Fibroblast of villous mesenchyme (primary cell): ENCODE measurements at regions not wholly inside any gene's neighbourhood (a gene's known extent, or its start where the extent isn't known, plus 50 kb on each side); places are given as distances from the start of the nearest gene placed in this dataset.

Experiments
- DNase-seq: peaks from one replicate; pipeline ENCODE4 v3.0.0-alpha.2; 2010; ENCODE audit warnings: low read depth
- H3K4me3 ChIP-seq: 2 replicates; pipeline ENCODE4 v1.5.1; 2011; ENCODE audit warnings: low read depth, mild to moderate bottlenecking, low read length
- TF ChIP-seq, protein P1 (sequence below): IDR thresholded peaks from 2 replicates; pipeline ENCODE4 v1.5.1; 2012; ENCODE audit warnings: low read depth, mild to moderate bottlenecking, low read length; ENCODE audit not compliant: insufficient read depth

DNA sequence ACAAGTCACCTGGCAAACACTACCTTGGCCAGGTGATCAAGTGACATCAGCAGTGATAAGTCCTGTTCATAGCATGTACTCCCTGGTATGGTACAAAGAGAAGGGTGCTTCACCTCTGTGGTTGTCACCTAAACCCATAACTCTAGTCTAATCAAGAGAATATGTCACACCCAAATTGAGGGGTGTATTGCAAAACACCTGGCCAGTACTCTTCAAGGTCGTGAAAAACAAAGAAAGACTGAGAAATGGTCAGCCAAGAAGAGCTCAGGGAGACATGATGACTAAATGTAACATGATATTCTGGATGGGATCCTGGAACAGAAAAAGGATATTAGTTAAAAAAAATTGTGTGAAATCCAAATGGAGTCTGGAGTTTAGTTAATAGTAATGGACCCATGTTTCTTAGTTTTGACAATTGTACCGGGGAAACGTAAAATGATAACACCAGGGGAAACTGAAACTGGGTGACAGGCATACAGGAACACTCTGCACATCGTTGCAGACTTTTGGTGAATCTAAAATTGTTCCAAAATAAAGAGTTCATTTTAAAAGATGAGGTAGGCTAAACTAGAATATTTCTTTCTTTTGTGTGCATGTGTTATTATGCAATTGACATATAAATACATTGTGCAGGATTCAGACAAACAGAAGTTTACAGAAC is 262.0 kb downstream of the CDC5L start:
- TF ChIP-seq, protein P1, sequence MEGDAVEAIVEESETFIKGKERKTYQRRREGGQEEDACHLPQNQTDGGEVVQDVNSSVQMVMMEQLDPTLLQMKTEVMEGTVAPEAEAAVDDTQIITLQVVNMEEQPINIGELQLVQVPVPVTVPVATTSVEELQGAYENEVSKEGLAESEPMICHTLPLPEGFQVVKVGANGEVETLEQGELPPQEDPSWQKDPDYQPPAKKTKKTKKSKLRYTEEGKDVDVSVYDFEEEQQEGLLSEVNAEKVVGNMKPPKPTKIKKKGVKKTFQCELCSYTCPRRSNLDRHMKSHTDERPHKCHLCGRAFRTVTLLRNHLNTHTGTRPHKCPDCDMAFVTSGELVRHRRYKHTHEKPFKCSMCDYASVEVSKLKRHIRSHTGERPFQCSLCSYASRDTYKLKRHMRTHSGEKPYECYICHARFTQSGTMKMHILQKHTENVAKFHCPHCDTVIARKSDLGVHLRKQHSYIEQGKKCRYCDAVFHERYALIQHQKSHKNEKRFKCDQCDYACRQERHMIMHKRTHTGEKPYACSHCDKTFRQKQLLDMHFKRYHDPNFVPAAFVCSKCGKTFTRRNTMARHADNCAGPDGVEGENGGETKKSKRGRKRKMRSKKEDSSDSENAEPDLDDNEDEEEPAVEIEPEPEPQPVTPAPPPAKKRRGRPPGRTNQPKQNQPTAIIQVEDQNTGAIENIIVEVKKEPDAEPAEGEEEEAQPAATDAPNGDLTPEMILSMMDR = no peak
- peak; percentile 47 for DNase-seq
- no peak overlapping the region for H3K4me3 ChIP-seq

- TF ChIP-seq, protein P1 = no peak
- no peak for DNase-seq
- H3K4me3 ChIP-seq = no peak overlapping the region
Measured at GRCh38 chr6:44650495-44650894, 263.0 kb downstream of the CDC5L start.

DNA sequence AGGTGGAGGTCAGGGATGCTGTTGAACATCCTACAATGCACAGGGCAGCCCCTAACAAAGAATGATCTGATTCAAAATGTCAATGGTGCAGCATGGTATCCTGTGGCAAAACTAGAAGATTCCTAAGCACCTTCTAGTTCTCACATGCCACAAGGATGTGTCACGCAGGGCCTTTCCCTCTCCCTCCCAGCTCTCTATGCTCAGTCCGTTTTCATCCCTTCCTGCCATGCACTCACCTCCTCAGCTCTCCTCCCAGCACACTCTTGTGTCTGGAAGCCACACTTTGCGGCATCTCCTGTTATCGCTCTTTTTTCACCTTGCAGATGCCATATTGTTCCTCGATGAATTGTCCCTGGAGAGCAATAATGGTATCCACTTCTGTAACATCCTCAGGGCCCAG is 263.4 kb downstream of the CDC5L start:
- DNase-seq = no peak
- H3K4me3 ChIP-seq = no peak overlapping the region
- TF ChIP-seq, protein P1 = no peak

DNA sequence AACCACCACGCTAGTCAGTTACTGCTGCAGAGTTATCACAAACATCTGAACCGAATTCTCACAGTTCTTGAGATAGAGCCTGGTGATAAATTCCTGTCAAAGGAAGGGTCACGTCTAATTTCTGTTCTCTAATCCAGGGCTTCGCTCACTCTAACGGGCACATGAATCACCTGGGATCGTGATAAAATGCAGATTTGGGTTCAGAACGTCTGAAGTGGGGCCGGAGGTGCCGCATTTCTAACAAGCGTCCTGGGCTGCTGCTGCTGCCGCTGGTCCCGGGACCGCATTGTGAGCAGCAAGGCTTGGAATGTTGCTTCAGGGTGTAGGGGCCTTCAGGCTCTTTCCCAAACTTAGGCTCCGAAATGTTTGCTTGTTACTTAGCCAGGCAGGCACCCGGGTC is 264.1 kb downstream of the CDC5L start:
- TF ChIP-seq, protein P1 = no peak
- DNase-seq = no peak
- H3K4me3 ChIP-seq = no peak overlapping the region

DNA sequence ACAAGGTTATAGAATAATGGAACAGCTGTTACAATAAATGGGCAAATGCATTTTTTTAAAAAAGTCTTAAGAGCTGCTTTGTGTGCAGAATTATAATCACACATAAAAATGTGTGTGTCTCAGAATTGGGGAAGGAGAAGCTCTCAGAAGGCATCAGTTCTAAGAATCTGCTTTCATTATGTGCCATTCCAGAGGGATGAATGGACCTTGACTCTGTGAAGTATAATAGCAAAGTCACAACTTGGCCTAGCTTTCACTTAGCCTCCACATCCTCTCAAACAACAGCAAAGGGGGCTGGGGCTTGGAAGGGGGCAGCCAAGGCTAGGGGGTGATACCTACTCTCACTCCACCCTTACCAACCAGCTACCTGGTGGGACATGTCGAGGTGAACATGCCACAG is 265.0 kb downstream of the CDC5L start:
- DNase-seq = no peak
- H3K4me3 ChIP-seq = no peak overlapping the region
- TF ChIP-seq, protein P1 = no peak

- H3K4me3 ChIP-seq = no peak overlapping the region
- DNase-seq = no peak
- TF ChIP-seq, protein P1 = no peak
Measured at GRCh38 chr6:44653091-44653490, 265.6 kb downstream of the CDC5L start.

DNA sequence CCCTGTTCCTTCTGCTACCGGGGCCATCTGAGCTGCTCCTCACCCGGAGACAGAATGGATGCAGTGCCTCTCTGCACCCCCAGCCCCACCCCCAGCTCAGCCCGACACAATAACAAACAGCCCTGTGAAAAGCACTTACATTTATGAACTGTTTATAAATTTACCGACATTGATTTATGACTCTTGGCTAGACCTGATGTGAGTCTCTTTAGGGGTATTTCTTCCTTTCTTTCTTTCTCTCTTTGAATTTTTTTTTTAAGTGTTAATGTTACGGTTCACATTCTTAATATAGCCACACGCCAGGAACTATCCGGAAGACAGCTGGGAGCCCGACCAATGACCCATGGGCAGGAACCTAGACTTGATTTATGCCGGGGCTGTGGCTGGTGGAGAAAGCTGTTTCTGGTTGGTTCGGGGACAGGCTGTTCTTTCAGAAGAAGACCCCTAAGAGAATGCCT is 266.3 kb downstream of the CDC5L start:
- TF ChIP-seq, protein P1 = no peak
- peak; percentile 78 for DNase-seq
- no peak overlapping the region for H3K4me3 ChIP-seq
